Ovary (tissue), 7 donors: ENCODE measurements at regions not wholly inside any gene's neighbourhood (a gene's known extent, or its start where the extent isn't known, plus 50 kb on each side); places are given as distances from the start of the nearest gene placed in this dataset.

Source experiments
- DNase-seq, 5 donors: peaks; one replicate each; pipeline ENCODE4 v3.0.0-alpha.2; 2019 to 2020
- H3K27ac ChIP-seq, 2 donors: fragments of 200-600 bp; one replicate each; pipeline versions ENCODE4 v1.5.1 to v1.8.0; 2019 to 2022
- H3K27me3 ChIP-seq: fragments of 200-600 bp; one replicate; pipeline ENCODE4 v1.8.0; 2022
- H3K36me3 ChIP-seq: fragments of 200-600 bp; sonication (generic); one replicate; pipeline ENCODE4 v1.5.1; 2019
- H3K4me1 ChIP-seq: one replicate; pipeline ENCODE4 v1.8.1; 2013; ENCODE audit warnings: mild to moderate bottlenecking, moderate library complexity; ENCODE audit not compliant: insufficient read depth
- H3K4me3 ChIP-seq: fragments of 200-600 bp; sonication (generic); one replicate; pipeline ENCODE4 v1.5.1; 2017
- H3K9me3 ChIP-seq, 2 donors: fragments of 200-600 bp in 1 of 2; sonication (generic) in 1 of 2; one replicate each; pipeline versions ENCODE4 v1.5.1 to v1.8.1; 2013 to 2019; ENCODE audit warnings: mild to moderate bottlenecking in 1 of 2, moderate library complexity in 1 of 2
- CTCF ChIP-seq, 3 donors: fragments of 450-650 bp in 2 of 3; fragments of 200-600 bp in 1 of 3; IDR thresholded peaks; one replicate each; pipeline versions ENCODE4 v1.5.1 to v1.8.0; 2016 to 2022; ENCODE audit warnings: antibody characterized with exemption in 3 of 3, mild to moderate bottlenecking in 1 of 3
- EP300 ChIP-seq: sonication (generic); formaldehyde crosslinking; IDR thresholded peaks from one replicate; pipeline ENCODE4 v1.6.1; 2017; ENCODE audit warnings: antibody characterized with exemption
- POLR2A ChIP-seq: fragments of 450-650 bp; IDR thresholded peaks from one replicate; pipeline ENCODE4 v1.6.1; 2017; ENCODE audit warnings: antibody characterized with exemption, mild to moderate bottlenecking, moderate library complexity
- WGBS, 3 donors: extraction: QIAGEN DNeasy Blood & Tissue Kit in 1 of 3; methylation state at CpG; one replicate each; pipeline versions ENCODE4 v1.1.5 to v1.1.7; 2013 to 2017; 5-methylcytosine and 5-hydroxymethylcytosine counted together
- intact Hi-C, 4 donors: fragments of 100-400 bp; cut with DNase I; formaldehyde crosslinking; loops; one replicate each; pipeline versions ENCODE4 v1.11.0 to v1.15.1; 2022 to 2023
- donor health status: DM: no; HTN: no; CAD: no; lungs with moderate emphysema.
- donor health status: DM: no; HTN: no; CAD: no.
- donor health status: Bipolar disorder and iron deficiency.
- donor health status: DM: no; HTN: no; CAD: no.
- donor health status: DM: yes; HTN: yes; CAD: no.

- no peaks in the 10 kb centered on the region for H3K9me3 ChIP-seq
- DNase-seq = no peak
- intact Hi-C loops = no loop called here
- no peaks in the 10 kb centered on the region for H3K27me3 ChIP-seq
- 62 to 71% (median 64%) methylated on average over 20 of the region's 20 CpGs for WGBS, 3 donors
- no peak for TF ChIP-seq EP300
- no peak for TF ChIP-seq CTCF (IDR thresholded peaks at IDR 0.05)
- no peak for TF ChIP-seq POLR2A
- H3K4me1 ChIP-seq = no peaks in the 10 kb centered on the region
- no peaks in the 10 kb centered on the region for H3K36me3 ChIP-seq
- H3K27ac ChIP-seq = no peak overlapping the region
- no peak overlapping the region for H3K4me3 ChIP-seq
Observed at GRCh38 chr1:22212400-22213233, 69.7 kb upstream of the WNT4 start.

DNA sequence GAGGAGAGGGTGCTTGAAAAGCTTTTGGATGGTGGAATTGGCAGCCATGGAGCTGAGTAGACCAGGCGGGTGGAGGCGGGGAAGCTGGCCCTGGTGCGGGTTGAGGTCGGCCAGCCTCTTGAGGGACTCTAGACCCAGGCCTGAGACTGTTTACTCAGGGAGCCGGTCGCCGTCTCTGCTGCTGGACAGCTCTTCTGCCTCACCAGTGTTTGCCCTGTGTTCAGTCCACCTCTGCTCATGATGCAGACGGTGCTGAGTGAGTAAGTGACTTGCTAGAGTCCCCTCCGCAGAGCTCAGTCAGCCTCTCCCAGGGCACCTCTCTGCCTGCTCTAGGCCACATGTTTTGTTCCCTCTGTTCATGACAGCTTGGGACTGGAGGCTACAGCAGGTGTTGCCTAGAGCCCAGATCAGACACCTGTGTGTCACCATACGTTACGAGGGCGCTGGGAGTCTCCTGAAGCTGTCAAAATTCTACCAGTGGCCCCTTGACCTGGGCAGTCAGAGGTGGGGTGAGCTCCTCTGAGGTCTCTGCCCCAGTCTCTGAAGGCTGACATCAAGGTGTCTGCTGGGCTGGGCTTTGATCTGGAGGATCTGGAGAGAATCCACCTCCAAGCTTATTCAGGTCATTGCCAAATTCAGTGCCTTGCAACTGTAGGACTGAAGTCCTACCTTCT, 73.5 kb upstream of the WNT4 start:
- no peaks in the 10 kb centered on the region for H3K27me3 ChIP-seq
- DNase-seq = no peak
- H3K27ac ChIP-seq = no peak overlapping the region
- intact Hi-C loops = no loop called here
- peaks cover 0 to under 1% of the 10 kb centered on the region in 2 donors for H3K9me3 ChIP-seq
- no peak overlapping the region for H3K4me3 ChIP-seq
- no peaks in the 10 kb centered on the region for H3K4me1 ChIP-seq
- H3K36me3 ChIP-seq = no peaks in the 10 kb centered on the region
- TF ChIP-seq CTCF (IDR thresholded peaks at IDR 0.05) = no peak
- TF ChIP-seq POLR2A = no peak
- no peak for TF ChIP-seq EP300
- 52 to 61% (median 56%) methylated on average over 10 to 12 of the region's 12 CpGs for WGBS, 3 donors

DNA sequence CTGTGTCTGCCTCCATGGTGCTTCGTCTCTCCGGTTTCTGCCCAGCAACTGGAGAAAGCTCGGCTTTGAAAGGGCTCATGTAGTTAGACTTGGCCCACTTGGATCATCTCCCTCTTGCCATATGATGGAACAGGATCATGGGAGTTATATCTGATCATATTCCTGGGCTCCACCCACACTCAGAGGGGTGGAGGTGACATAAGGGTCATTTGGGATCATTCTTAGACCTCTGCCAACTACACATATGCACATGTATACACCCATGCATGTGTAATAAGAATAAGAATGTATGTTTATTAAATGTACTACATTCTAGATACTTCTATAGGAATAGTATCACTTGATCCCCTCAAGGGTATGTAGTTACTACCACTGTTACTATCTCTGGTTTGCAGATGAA, 74.1 kb upstream of the WNT4 start:
- intact Hi-C loops = no loop called here
- no peaks in the 10 kb centered on the region for H3K27me3 ChIP-seq
- H3K27ac ChIP-seq = no peak overlapping the region
- DNase-seq = no peak
- peaks cover 0 to 4% of the 10 kb centered on the region in 2 donors for H3K9me3 ChIP-seq
- no peak overlapping the region for H3K4me3 ChIP-seq
- TF ChIP-seq CTCF (IDR thresholded peaks at IDR 0.05) = no peak
- no peak for TF ChIP-seq EP300
- no peak for TF ChIP-seq POLR2A
- WGBS, 3 donors = 60 to 83% (median 82%) methylated on average over 3 of the region's 3 CpGs
- H3K36me3 ChIP-seq = no peaks in the 10 kb centered on the region
- no peaks in the 10 kb centered on the region for H3K4me1 ChIP-seq

- DNase-seq = no peak
- no peak for TF ChIP-seq CTCF (IDR thresholded peaks at IDR 0.05)
- TF ChIP-seq EP300 = no peak
- TF ChIP-seq POLR2A = no peak
- Histone ChIP-seq H3K27ac (no peak overlapping the region), H3K9me3 (peaks cover 0 to 4% of the 10 kb centered on the region in 2 donors), H3K4me1 (no peaks in the 10 kb centered on the region), H3K36me3 (no peaks in the 10 kb centered on the region), H3K4me3 (no peak overlapping the region), H3K27me3 (no peaks in the 10 kb centered on the region)
- intact Hi-C loops = no loop called here
- WGBS, 3 donors = 81% methylated on average over 18 to 19 of the region's 19 CpGs
Observed at GRCh38 chr1:22217811-22218460, 75.0 kb upstream of the WNT4 start.
